H9 (cell line): ENCODE measurements at regions not wholly inside any gene's neighbourhood (a gene's known extent, or its start where the extent isn't known, plus 50 kb on each side); places are given as distances from the start of the nearest gene placed in this dataset.

Experiments
- DNase-seq: peaks from one replicate; pipeline ENCODE4 v3.0.0-alpha.2; 2017
- H2AFZ ChIP-seq: one replicate; pipeline ENCODE4 v1.6.1; 2013; ENCODE audit warnings: mild to moderate bottlenecking, low read length, control low read depth, moderate library complexity
- H2AK5ac ChIP-seq: 2 replicates; pipeline ENCODE4 v1.6.1; 2013; ENCODE audit warnings: low read length, control low read depth, mixed read lengths; ENCODE audit not compliant: insufficient read length
- H2BK120ac ChIP-seq: one replicate; pipeline ENCODE4 v1.6.1; 2013; ENCODE audit warnings: low read depth, mild to moderate bottlenecking, low read length, control low read depth, inconsistent platforms; ENCODE audit not compliant: poor library complexity, severe bottlenecking
- H2BK12ac ChIP-seq: 2 replicates; pipeline ENCODE4 v1.6.1; 2013; ENCODE audit warnings: low read length, control low read depth, mixed read lengths, low read depth; ENCODE audit not compliant: insufficient read length
- H2BK15ac ChIP-seq: 2 replicates; pipeline ENCODE4 v1.6.1; 2013; ENCODE audit warnings: low read depth, low read length, control low read depth
- H2BK20ac ChIP-seq: one replicate; pipeline ENCODE4 v1.6.1; 2013; ENCODE audit warnings: low read depth, mild to moderate bottlenecking, low read length, control low read depth, inconsistent platforms; ENCODE audit not compliant: poor library complexity, severe bottlenecking
- H2BK5ac ChIP-seq: 2 replicates; pipeline ENCODE4 v1.6.1; 2013; ENCODE audit warnings: low read length, control low read depth, mixed read lengths; ENCODE audit not compliant: insufficient read length
- H3K14ac ChIP-seq: 2 replicates; pipeline ENCODE4 v1.6.1; 2013; ENCODE audit warnings: low read length, control low read depth; ENCODE audit not compliant: insufficient read depth
- H3K18ac ChIP-seq: 2 replicates; pipeline ENCODE4 v1.6.1; 2013; ENCODE audit warnings: low read depth, mild to moderate bottlenecking, mixed read lengths, low read length, control low read depth; ENCODE audit not compliant: insufficient read length
- H3K23ac ChIP-seq: 2 replicates; pipeline ENCODE4 v1.6.1; 2013; ENCODE audit warnings: low read length, control low read depth, mixed read lengths, low read depth; ENCODE audit not compliant: insufficient read length
- H3K23me2 ChIP-seq: 2 replicates; pipeline ENCODE4 v1.6.1; 2013; ENCODE audit warnings: low read depth, mild to moderate bottlenecking, mixed read lengths, low read length, control low read depth; ENCODE audit not compliant: insufficient read length, poor library complexity, severe bottlenecking
- H3K27ac ChIP-seq: 2 replicates; pipeline ENCODE4 v1.5.1; 2013; ENCODE audit warnings: low read length, control low read depth, mixed read lengths, low read depth; ENCODE audit not compliant: insufficient read length
- H3K27me3 ChIP-seq: 2 replicates; pipeline ENCODE4 v1.6.1; 2013; ENCODE audit warnings: low read length, control low read depth, inconsistent platforms; ENCODE audit not compliant: insufficient read depth
- H3K4ac ChIP-seq: 2 replicates; pipeline ENCODE4 v1.6.1; 2013; ENCODE audit warnings: low read depth, mild to moderate bottlenecking, control low read depth, inconsistent platforms, low read length, moderate library complexity
- H3K4me1 ChIP-seq: 2 replicates; pipeline ENCODE4 v1.6.1; 2013; ENCODE audit warnings: low read length, control low read depth, inconsistent platforms; ENCODE audit not compliant: insufficient read depth
- H3K4me2 ChIP-seq: 2 replicates; pipeline ENCODE4 v1.6.1; 2013; ENCODE audit warnings: low read length, control low read depth, mixed read lengths; ENCODE audit not compliant: insufficient read length, insufficient read depth
- H3K56ac ChIP-seq: 2 replicates; pipeline ENCODE4 v1.6.1; 2013; ENCODE audit warnings: low read depth, mild to moderate bottlenecking, mixed read lengths, low read length, control low read depth; ENCODE audit not compliant: insufficient read length
- H3K79me1 ChIP-seq: 2 replicates; pipeline ENCODE4 v1.6.1; 2013; ENCODE audit warnings: low read depth, mild to moderate bottlenecking, moderate library complexity, low read length, control low read depth, inconsistent platforms; ENCODE audit not compliant: insufficient read depth, poor library complexity, severe bottlenecking
- H3K79me2 ChIP-seq: 2 replicates; pipeline ENCODE4 v1.6.1; 2013; ENCODE audit warnings: low read length, control low read depth, inconsistent platforms; ENCODE audit not compliant: insufficient read depth
- H3K9ac ChIP-seq: 2 replicates; pipeline ENCODE4 v1.6.1; 2013; ENCODE audit warnings: low read length, control low read depth, mixed read lengths; ENCODE audit not compliant: insufficient read length; ENCODE audit errors: extremely low read depth
- H3K9me3 ChIP-seq: one replicate; pipeline ENCODE4 v1.6.1; 2013; ENCODE audit warnings: low read depth, low read length, inconsistent platforms; ENCODE audit not compliant: control insufficient read depth
- H3T11ph ChIP-seq: one replicate; pipeline ENCODE4 v1.6.1; 2013; ENCODE audit warnings: mild to moderate bottlenecking, low read length, control low read depth, inconsistent platforms
- H4K20me1 ChIP-seq: one replicate; pipeline ENCODE4 v1.6.1; 2013; ENCODE audit not compliant: control insufficient read depth, insufficient read length, insufficient read depth
- H4K5ac ChIP-seq: 2 replicates; pipeline ENCODE4 v1.6.1; 2013; ENCODE audit warnings: low read depth, mild to moderate bottlenecking, mixed read lengths, low read length, control low read depth; ENCODE audit not compliant: insufficient read length
- H4K8ac ChIP-seq: replicated peaks from 2 replicates; pipeline ENCODE4 v1.6.1; 2013; ENCODE audit warnings: low read length, control low read depth, mixed read lengths, low read depth; ENCODE audit not compliant: insufficient read length
- H4K91ac ChIP-seq: 2 replicates; pipeline ENCODE4 v1.6.1; 2013; ENCODE audit warnings: low read depth, mild to moderate bottlenecking, moderate library complexity, mixed read lengths, low read length, control low read depth; ENCODE audit not compliant: insufficient read length
- H3K27ac Mint-ChIP-seq, 3 experiments: 2 replicates in 2 of 3; 3 replicates in 1 of 3; pipeline ENCODE4 v1.8.0; 2020 to 2021; ENCODE audit warnings: mixed read lengths in 3 of 3, mild to moderate bottlenecking in 1 of 3, moderate library complexity in 1 of 3
- H3K27me3 Mint-ChIP-seq: 2 replicates; pipeline ENCODE4 v1.8.0; 2021; ENCODE audit warnings: low read depth, mild to moderate bottlenecking, moderate library complexity, mixed read lengths
- H3K36me3 Mint-ChIP-seq, 3 experiments: 2 replicates in 2 of 3; 3 replicates in 1 of 3; pipeline ENCODE4 v1.8.0; 2020 to 2021; ENCODE audit warnings: low read depth in 3 of 3, mixed read lengths in 3 of 3; ENCODE audit not compliant: insufficient read depth in 1 of 3
- H3K4me1 Mint-ChIP-seq, 2 experiments: 2 replicates each; pipeline ENCODE4 v1.8.0; 2020; ENCODE audit warnings: mixed read lengths in 2 of 2
- H3K4me3 Mint-ChIP-seq, 2 experiments: 2 replicates in 1 of 2; 3 replicates in 1 of 2; pipeline ENCODE4 v1.8.0; 2020 to 2021; ENCODE audit warnings: mild to moderate bottlenecking in 2 of 2, mixed read lengths in 2 of 2, moderate library complexity in 1 of 2
- H3K9me3 Mint-ChIP-seq, 2 experiments: 2 replicates in 1 of 2; 3 replicates in 1 of 2; pipeline ENCODE4 v1.8.0; 2020; ENCODE audit warnings: mild to moderate bottlenecking in 2 of 2, mixed read lengths in 2 of 2, moderate library complexity in 1 of 2
- CTCF ChIP-seq: fragments of 200-600 bp; sonication (generic); conservative IDR thresholded peaks from 3 replicates; pipeline ENCODE4 v1.8.0; 2021; ENCODE audit warnings: antibody characterized with exemption, mild to moderate bottlenecking
- WGBS: extraction: QIAGEN DNeasy Blood & Tissue Kit; methylation state at CpG from one replicate; pipeline ENCODE4 v1.1.7; 2013; ENCODE audit warnings: missing lambda C conversion rate, low lambda C conversion rate, mixed read lengths; ENCODE audit not compliant: insufficient read length; ENCODE audit errors: extremely low coverage; 5-methylcytosine and 5-hydroxymethylcytosine counted together

GRCh38 chr5:158178535-158178934 is 319.6 kb upstream of the CLINT1 start:
- Histone ChIP-seq H3K27ac (no peak overlapping the region), H3K23ac (no peak overlapping the region), H3K4ac (no peak overlapping the region), H3K14ac (no peak overlapping the region), H3K9ac (no peak overlapping the region), H4K91ac (no peak overlapping the region), H2BK12ac (no peak overlapping the region), H2BK20ac (no peak overlapping the region), H4K8ac (no peak overlapping the region), H2AFZ (no peak overlapping the region), H3K4me1 (peaks cover 3% of the 10 kb centered on the region; the same call in 1 of the 2 replicates), H2AK5ac (no peak overlapping the region), H3K4me2 (no peak overlapping the region), H4K20me1 (no peaks in the 10 kb centered on the region), H2BK120ac (no peak overlapping the region), H2BK5ac (no peak overlapping the region), H2BK15ac (no peak overlapping the region), H3K56ac (no peak overlapping the region), H3K18ac (no peak overlapping the region), H3K27me3 (no peaks in the 10 kb centered on the region), H3K23me2 (no peaks in the 10 kb centered on the region), H3T11ph (no peak overlapping the region), H3K79me2 (no peaks in the 10 kb centered on the region), H4K5ac (no peak overlapping the region), H3K79me1 (no peaks in the 10 kb centered on the region), H3K9me3 (no peaks in the 10 kb centered on the region)
- no peaks in the 10 kb centered on the region; a peak in 1 of 7 replicates for H3K36me3 Mint-ChIP-seq
- no peak overlapping the region for H3K27ac Mint-ChIP-seq
- H3K9me3 Mint-ChIP-seq = no peaks in the 10 kb centered on the region
- no peak for DNase-seq
- WGBS = no CpG with 5 or more reads among the region's 6 CpGs
- no peak overlapping the region for H3K4me3 Mint-ChIP-seq
- peaks cover 11 to 20% of the 10 kb centered on the region in 2 experiments for H3K4me1 Mint-ChIP-seq
- TF ChIP-seq CTCF = no peak
- H3K27me3 Mint-ChIP-seq = peaks cover 3% of the 10 kb centered on the region
